HG02610 (cell line): ENCODE measurements at regions not wholly inside any gene's neighbourhood (a gene's known extent, or its start where the extent isn't known, plus 50 kb on each side); places are given as distances from the start of the nearest gene placed in this dataset.
"Not testable (repeated sequence)": the region's sequence is repeated elsewhere in the genome, so short reads cannot be mapped to it uniquely, and the experiment has no call there.

Experiments
- ATAC-seq: cut with Tn5 transposase; IDR thresholded peaks from one replicate; pipeline ENCODE4 v1.9.1; 2021; ENCODE audit warnings: mild to moderate bottlenecking, moderate library complexity; ENCODE audit not compliant: unreplicated experiment

GRCh38 chr12:41697161-41697560 is 447.5 kb downstream of the GXYLT1 start:
- no peak for ATAC-seq

GRCh38 chr12:41684997-41685396 is 459.7 kb downstream of the GXYLT1 start:
- ATAC-seq, result no peak

- no peak for ATAC-seq
These were observed 461.0 kb downstream of the GXYLT1 start for GRCh38 chr12:41683513-41684240.

GRCh38 chr12:41683023-41683422 is 461.7 kb downstream of the GXYLT1 start:
- ATAC-seq, result no peak

- no peak for ATAC-seq
These were observed 462.8 kb downstream of the GXYLT1 start for GRCh38 chr12:41681898-41682297.

- no peak for ATAC-seq
These were observed 464.5 kb downstream of the GXYLT1 start for GRCh38 chr12:41680155-41680554.

- ATAC-seq, result no peak
These were observed 475.6 kb downstream of the PDZRN4 start for GRCh38 chr12:41663598-41664265.

- no peak for ATAC-seq
These were observed 473.1 kb downstream of the PDZRN4 start for GRCh38 chr12:41661141-41661765.

GRCh38 chr12:41656454-41656853 is 468.3 kb downstream of the PDZRN4 start:
- ATAC-seq, result no peak

- ATAC-seq, result no peak
These were observed 465.5 kb downstream of the PDZRN4 start for GRCh38 chr12:41653386-41654326.

- no peak for ATAC-seq
These were observed 464.9 kb downstream of the PDZRN4 start for GRCh38 chr12:41652981-41653380.

- ATAC-seq, result no peak
These were observed 457.5 kb downstream of the PDZRN4 start for GRCh38 chr12:41645624-41646023.

- ATAC-seq, result not testable (repeated sequence)
These were observed 454.7 kb downstream of the PDZRN4 start for GRCh38 chr12:41642808-41643207.

- ATAC-seq, result no peak
These were observed 448.5 kb downstream of the PDZRN4 start for GRCh38 chr12:41636653-41637052.

GRCh38 chr12:41635626-41636364 is 447.7 kb downstream of the PDZRN4 start:
- no peak for ATAC-seq

GRCh38 chr12:41634091-41634490 is 446.0 kb downstream of the PDZRN4 start:
- no peak for ATAC-seq

GRCh38 chr12:41629611-41630010 is 441.5 kb downstream of the PDZRN4 start:
- no peak for ATAC-seq

GRCh38 chr12:41627476-41627875 is 439.4 kb downstream of the PDZRN4 start:
- no peak for ATAC-seq

GRCh38 chr12:41624571-41624970 is 436.5 kb downstream of the PDZRN4 start:
- no peak for ATAC-seq
